ENCODE measurements at regions not wholly inside any gene's neighbourhood (a gene's known extent, or its start where the extent isn't known, plus 50 kb on each side); places are given as distances from the start of the nearest gene placed in this dataset.

- H2AK5ac ChIP-seq (ENCODE audit: low read depth, low read length), result no peak overlapping the region
- no peak overlapping the region for H2BK20ac ChIP-seq (ENCODE audit: low read length)
- no peak overlapping the region for H2BK12ac ChIP-seq (ENCODE audit: low read depth, low read length)
- POLR2A ChIA-PET (ENCODE audit: partially characterized antibody), result no interaction called here
- WGBS, 2 experiments (ENCODE audit: extremely low coverage in 1 of 2, insufficient coverage in 1 of 2, insufficient read length in 1 of 2, insufficient replicate concordance in 2 of 2, low coverage in 1 of 2, low lambda C conversion rate in 2 of 2, missing lambda C conversion rate in 1 of 2), result 72% methylated on average over 3 of the region's 3 CpGs; no CpG with 5 or more reads in 1 of the 2 experiments
- H3K14ac ChIP-seq (ENCODE audit: insufficient read length), result no peak overlapping the region
- no peak overlapping the region for H2AFZ ChIP-seq (ENCODE audit: low read length)
- no peak for FAIRE-seq
- H4K20me1 ChIP-seq (replicated peaks in 1 of 2; ENCODE audit: control insufficient read depth in 1 of 2, insufficient read depth in 2 of 2, low read length in 2 of 2), result no peaks in the 10 kb centered on the region
- no peak overlapping the region for H3K27ac ChIP-seq (ENCODE audit: low read depth, low read length)
- no peaks in the 10 kb centered on the region for H3K9me3 ChIP-seq (ENCODE audit: insufficient read depth in 2 of 2, low read depth in 1 of 2, low read length in 1 of 2)
- no peak overlapping the region for H3K23ac ChIP-seq (ENCODE audit: insufficient read length)
- CTCF ChIA-PET (ENCODE audit: partially characterized antibody), result interaction anchor here (0.7 kb wide), 1 partner anchor 10 kb away, joined by 3 read pairs; no protein-coding TSS in a partner anchor
- H3K4me3 ChIP-seq (ENCODE audit: extremely low read depth in 1 of 4, insufficient read depth in 2 of 4, low read depth in 3 of 4, low read length in 4 of 4), result no peak overlapping the region
- no peak overlapping the region for H4K5ac ChIP-seq (ENCODE audit: insufficient read length, low read depth, low read length)
- no peak overlapping the region for H4K8ac ChIP-seq (ENCODE audit: extremely low read depth, insufficient read depth, low read length)
- H3K79me1 ChIP-seq (ENCODE audit: low read depth, low read length), result no peaks in the 10 kb centered on the region
- H3K9ac ChIP-seq (replicated peaks in 1 of 4; ENCODE audit: extremely low read depth in 1 of 4, low read depth in 3 of 4, low read length in 3 of 4), result no peak overlapping the region
- H3K4me1 ChIP-seq (replicated peaks in 1 of 4; ENCODE audit: control insufficient read depth in 3 of 4, insufficient read depth in 4 of 4, low read length in 3 of 4), result no peaks in the 10 kb centered on the region
- no peak overlapping the region for H3K18ac ChIP-seq (ENCODE audit: extremely low read depth, low read length)
- no peak overlapping the region for H3K56ac ChIP-seq (replicated peaks; ENCODE audit: insufficient read length, low read depth, low read length)
- no peaks in the 10 kb centered on the region for H3K23me2 ChIP-seq (ENCODE audit: low read depth, low read length)
- TF ChIP-seq GABPA (IDR thresholded peaks at IDR 0.05; ENCODE audit: borderline replicate concordance, insufficient read depth, low read length) (no peak), ZNF274 (IDR thresholded peaks at IDR 0.05; ENCODE audit: borderline replicate concordance, extremely low read depth, low read length) (no peak), EZH2 (IDR thresholded peaks at IDR 0.05; ENCODE audit: low read depth, low read length, severe bottlenecking) (no peak), ASH2L (IDR thresholded peaks at IDR 0.05; ENCODE audit: low read length) (no peak), TEAD4 (IDR thresholded peaks at IDR 0.05; ENCODE audit: low read depth, low read length) (no peak), TBP (IDR thresholded peaks at IDR 0.05; ENCODE audit: low read depth, low read length) (no peak), NANOG (IDR thresholded peaks at IDR 0.05; ENCODE audit: insufficient read depth, low read depth, low read length, poor library complexity, severe bottlenecking) (no peak), SRF (IDR thresholded peaks at IDR 0.05; ENCODE audit: low read depth, low read length) (no peak), SP4 (IDR thresholded peaks at IDR 0.05; ENCODE audit: low read length) (no peak), RFX5 (IDR thresholded peaks at IDR 0.05; ENCODE audit: borderline replicate concordance, low read depth, low read length) (no peak), NRF1 (IDR thresholded peaks at IDR 0.05; ENCODE audit: low read depth, low read length) (no peak), JUN (IDR thresholded peaks at IDR 0.05; ENCODE audit: low read depth, low read length) (no peak), ATF2 (IDR thresholded peaks at IDR 0.05; ENCODE audit: low read length) (no peak)
- H2BK120ac ChIP-seq (replicated peaks; ENCODE audit: low read depth, low read length), result no peak overlapping the region
- H2BK15ac ChIP-seq (ENCODE audit: low read length), result no peak overlapping the region
- no peak overlapping the region for H3K4me2 ChIP-seq (ENCODE audit: insufficient read depth in 1 of 2, low read depth in 2 of 2, low read length in 2 of 2)
- H2BK5ac ChIP-seq (ENCODE audit: low read depth, low read length), result no peak overlapping the region
- no peaks in the 10 kb centered on the region for H3K79me2 ChIP-seq (ENCODE audit: control insufficient read depth in 1 of 2, insufficient read depth in 2 of 2, low read length in 2 of 2)
- no peaks in the 10 kb centered on the region for H3K27me3 ChIP-seq (replicated peaks in 1 of 4; ENCODE audit: control insufficient read depth in 3 of 4, extremely low read depth in 1 of 4, insufficient read depth in 3 of 4, low read length in 3 of 4)
- H3K4ac ChIP-seq (replicated peaks; ENCODE audit: insufficient read length, low read depth, low read length), result no peak overlapping the region
- H4K91ac ChIP-seq (replicated peaks; ENCODE audit: insufficient read length, low read length), result no peak overlapping the region
- DNase-seq (ENCODE audit: low read depth in 1 of 2, low spot score in 2 of 2), result no peak
- no peaks in the 10 kb centered on the region for H3K36me3 ChIP-seq (ENCODE audit: control insufficient read depth in 2 of 4, insufficient read depth in 4 of 4, low read length in 3 of 4)
These were observed 956.7 kb downstream of the TUSC7 start for GRCh38 chr3:117666325-117666724.
